Suprapubic skin (tissue), 3 donors: ENCODE measurements at regions not wholly inside any gene's neighbourhood (a gene's known extent, or its start where the extent isn't known, plus 50 kb on each side); places are given as distances from the start of the nearest gene placed in this dataset.

Experiments
- CTCF ChIP-seq, 2 donors: fragments of 200-600 bp in 1 of 2; fragments of 450-650 bp in 1 of 2; sonication (generic) in 1 of 2; IDR thresholded peaks; one replicate each; pipeline ENCODE4 v1.5.1; 2016 to 2019; ENCODE audit warnings: antibody characterized with exemption in 2 of 2, mild to moderate bottlenecking in 1 of 2, moderate library complexity in 1 of 2
- EP300 ChIP-seq: sonication (generic); formaldehyde crosslinking; IDR thresholded peaks from one replicate; pipeline ENCODE4 v1.6.1; 2017; ENCODE audit warnings: antibody characterized with exemption
- POLR2A ChIP-seq, 2 donors: fragments of 450-650 bp; IDR thresholded peaks; one replicate each; pipeline ENCODE4 v1.6.1; 2017; ENCODE audit warnings: antibody characterized with exemption in 2 of 2, mild to moderate bottlenecking in 2 of 2, moderate library complexity in 2 of 2

- no peak for TF ChIP-seq POLR2A (IDR thresholded peaks at IDR 0.05)
- no peak for TF ChIP-seq CTCF (IDR thresholded peaks at IDR 0.05)
- TF ChIP-seq EP300: no peak
These were observed 96.3 kb upstream of the MBNL1 start for GRCh38 chr3:152172460-152172859.
